ENCODE measurements at regions not wholly inside any gene's neighbourhood (a gene's known extent, or its start where the extent isn't known, plus 50 kb on each side); places are given as distances from the start of the nearest gene placed in this dataset.

- no peak for TF ChIP-seq ZFP30 (CRISPR knock-in tag; IDR thresholded peaks at IDR 0.05)
- TF ChIP-seq ESRRG (CRISPR knock-in tag; IDR thresholded peaks at IDR 0.05), result no peak
- no peak for TF ChIP-seq PPARA (CRISPR knock-in tag; IDR thresholded peaks at IDR 0.05; ENCODE audit: borderline replicate concordance)
- no peak for TF ChIP-seq RARB (CRISPR knock-in tag; IDR thresholded peaks at IDR 0.05)
- no peak for TF ChIP-seq ZNF70 (CRISPR knock-in tag; IDR thresholded peaks at IDR 0.05)
- TF ChIP-seq ARNTL (CRISPR knock-in tag; IDR thresholded peaks at IDR 0.05; ENCODE audit: borderline replicate concordance, low read depth), result no peak
- no peak for TF ChIP-seq POU6F1 (CRISPR knock-in tag; IDR thresholded peaks at IDR 0.05; ENCODE audit: borderline replicate concordance, low read depth)
- TF ChIP-seq CSDC2 (CRISPR knock-in tag; IDR thresholded peaks at IDR 0.05), result no peak
These were observed 263.2 kb upstream of the ZP4 start for GRCh38 chr1:238153939-238154338.

Data from SK-N-SH treated with all-trans-retinoic acid at 6 μM for 48 hours (cell line).